Vagina (tissue), 2 donors: ENCODE measurements at regions not wholly inside any gene's neighbourhood (a gene's known extent, or its start where the extent isn't known, plus 50 kb on each side); places are given as distances from the start of the nearest gene placed in this dataset.

Experiments
- DNase-seq, 2 donors: peaks; one replicate each; pipeline ENCODE4 v3.0.0-alpha.2; 2017; ENCODE audit errors: extremely low spot score in 2 of 2
- H3K27ac ChIP-seq: fragments of 200-600 bp; sonication (generic); one replicate; pipeline ENCODE4 v1.5.1; 2019
- H3K27me3 ChIP-seq: fragments of 200-600 bp; sonication (generic); one replicate; pipeline ENCODE4 v1.5.1; 2019
- H3K36me3 ChIP-seq, 2 donors: fragments of 200-600 bp; sonication (generic); one replicate each; pipeline ENCODE4 v1.5.1; 2017 to 2019
- H3K4me1 ChIP-seq: fragments of 200-600 bp; sonication (generic); one replicate; pipeline ENCODE4 v1.5.1; 2019
- H3K4me3 ChIP-seq, 2 donors: fragments of 200-600 bp; sonication (generic); 1 replicate in 1 of 2; 2 replicates in 1 of 2; pipeline ENCODE4 v1.5.1; 2016 to 2019
- H3K9me3 ChIP-seq: fragments of 200-600 bp; sonication (generic); one replicate; pipeline ENCODE4 v1.5.1; 2019
- POLR2A ChIP-seq, 2 donors: fragments of 450-650 bp; IDR thresholded peaks; one replicate each; pipeline ENCODE4 v1.6.1; 2017; ENCODE audit warnings: antibody characterized with exemption in 2 of 2, mild to moderate bottlenecking in 2 of 2, moderate library complexity in 2 of 2
- POLR2AphosphoS5 ChIP-seq, 2 donors: sonication (generic); formaldehyde crosslinking; IDR thresholded peaks; one replicate each; pipeline ENCODE4 v1.9.0; 2017; ENCODE audit warnings: antibody characterized with exemption in 2 of 2, mild to moderate bottlenecking in 2 of 2, low read depth in 1 of 2; ENCODE audit not compliant: insufficient read depth in 1 of 2
- intact Hi-C: fragments of 100-400 bp; cut with DNase I; formaldehyde crosslinking; loops from one replicate; pipeline ENCODE4 v1.15.1; 2023
- TF ChIP-seq, protein P1 (sequence below), 3 experiments: fragments of 450-650 bp in 2 of 3; fragments of 200-600 bp in 1 of 3; sonication (generic) in 1 of 3; IDR thresholded peaks; one replicate each; pipeline ENCODE4 v1.5.1; 2017 to 2019; ENCODE audit warnings: antibody characterized with exemption in 3 of 3, mild to moderate bottlenecking in 2 of 3, moderate library complexity in 2 of 3

DNA sequence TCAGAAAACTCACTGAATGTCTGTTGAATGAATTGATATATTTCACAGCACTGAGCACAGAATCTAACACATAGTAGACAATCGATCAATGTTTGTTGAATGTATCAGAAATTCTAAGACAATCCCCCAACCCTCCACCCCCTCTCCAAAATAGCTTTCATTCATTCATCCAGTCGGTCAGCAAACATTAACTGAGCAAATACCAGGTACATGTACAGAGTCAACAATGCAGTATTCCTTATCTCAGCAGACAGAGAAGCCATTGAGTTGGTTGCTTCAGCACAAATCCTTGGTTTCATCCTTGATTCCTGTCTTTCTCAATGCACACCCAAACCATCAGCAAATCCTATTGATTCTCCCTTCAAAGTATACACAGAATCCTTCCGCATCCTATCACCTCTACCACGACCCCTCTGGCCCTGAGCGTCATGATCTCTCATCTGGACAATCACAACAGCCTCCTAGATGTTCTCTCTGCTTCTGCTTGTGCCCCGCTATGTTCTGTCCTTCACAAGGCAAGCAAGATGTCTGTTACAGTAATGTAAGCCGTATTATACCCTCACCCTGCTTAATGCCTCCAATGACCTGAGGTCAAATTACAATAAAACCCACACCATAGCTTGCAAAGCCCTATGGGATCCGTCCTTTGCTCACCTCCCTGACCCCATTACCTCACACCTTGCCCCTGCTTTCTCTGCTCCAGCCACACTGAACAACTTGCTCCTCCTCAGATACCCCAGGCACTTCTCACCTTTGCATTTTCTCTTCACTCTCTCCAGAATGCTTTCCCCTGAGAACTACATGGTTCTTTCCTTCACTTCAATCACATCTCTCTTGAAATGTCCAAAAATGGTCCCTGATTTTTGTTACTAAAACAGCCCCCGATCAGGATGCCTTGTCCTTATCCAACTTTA is 738.1 kb upstream of the TBX3 start:
- no peaks in the 10 kb centered on the region for H3K27me3 ChIP-seq
- intact Hi-C loops, result no loop called here
- DNase-seq, result no peak
- no peaks in the 10 kb centered on the region for H3K9me3 ChIP-seq
- no peak for TF ChIP-seq POLR2A (IDR thresholded peaks at IDR 0.05)
- no peak for TF ChIP-seq POLR2AphosphoS5 (IDR thresholded peaks at IDR 0.05; ENCODE audit: insufficient read depth in 1 of 2, low read depth in 1 of 2)
- TF ChIP-seq, protein P1, sequence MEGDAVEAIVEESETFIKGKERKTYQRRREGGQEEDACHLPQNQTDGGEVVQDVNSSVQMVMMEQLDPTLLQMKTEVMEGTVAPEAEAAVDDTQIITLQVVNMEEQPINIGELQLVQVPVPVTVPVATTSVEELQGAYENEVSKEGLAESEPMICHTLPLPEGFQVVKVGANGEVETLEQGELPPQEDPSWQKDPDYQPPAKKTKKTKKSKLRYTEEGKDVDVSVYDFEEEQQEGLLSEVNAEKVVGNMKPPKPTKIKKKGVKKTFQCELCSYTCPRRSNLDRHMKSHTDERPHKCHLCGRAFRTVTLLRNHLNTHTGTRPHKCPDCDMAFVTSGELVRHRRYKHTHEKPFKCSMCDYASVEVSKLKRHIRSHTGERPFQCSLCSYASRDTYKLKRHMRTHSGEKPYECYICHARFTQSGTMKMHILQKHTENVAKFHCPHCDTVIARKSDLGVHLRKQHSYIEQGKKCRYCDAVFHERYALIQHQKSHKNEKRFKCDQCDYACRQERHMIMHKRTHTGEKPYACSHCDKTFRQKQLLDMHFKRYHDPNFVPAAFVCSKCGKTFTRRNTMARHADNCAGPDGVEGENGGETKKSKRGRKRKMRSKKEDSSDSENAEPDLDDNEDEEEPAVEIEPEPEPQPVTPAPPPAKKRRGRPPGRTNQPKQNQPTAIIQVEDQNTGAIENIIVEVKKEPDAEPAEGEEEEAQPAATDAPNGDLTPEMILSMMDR (IDR thresholded peaks at IDR 0.05), result no peak
- H3K36me3 ChIP-seq, result no peaks in the 10 kb centered on the region
- H3K27ac ChIP-seq, result no peak overlapping the region
- H3K4me1 ChIP-seq, result no peaks in the 10 kb centered on the region
- no peak overlapping the region for H3K4me3 ChIP-seq

DNA sequence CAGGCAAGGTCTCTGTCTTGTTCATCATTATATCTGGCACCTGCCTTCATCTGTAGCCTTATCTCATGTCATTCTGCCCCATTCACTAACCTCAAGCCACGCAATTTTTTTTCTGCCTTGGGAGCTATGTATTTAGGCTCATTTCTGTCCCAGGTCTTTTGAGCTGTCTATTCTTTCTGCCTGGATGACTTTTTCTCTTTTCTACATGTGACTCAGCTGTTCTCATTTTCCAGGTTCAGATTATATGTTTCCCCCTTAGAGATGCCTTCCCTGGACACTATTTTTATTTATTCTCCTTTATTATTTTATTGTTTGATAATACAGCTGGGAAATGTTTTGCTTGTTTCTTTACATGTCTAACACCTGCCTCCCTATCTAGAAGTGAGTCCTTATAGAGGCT is 737.4 kb upstream of the TBX3 start:
- Histone ChIP-seq H3K4me3 (no peak overlapping the region), H3K9me3 (no peaks in the 10 kb centered on the region), H3K36me3 (no peaks in the 10 kb centered on the region), H3K27ac (no peak overlapping the region), H3K4me1 (no peaks in the 10 kb centered on the region), H3K27me3 (no peaks in the 10 kb centered on the region)
- intact Hi-C loops, result no loop called here
- no peak for DNase-seq
- TF ChIP-seq POLR2AphosphoS5 (IDR thresholded peaks at IDR 0.05; ENCODE audit: insufficient read depth in 1 of 2, low read depth in 1 of 2) (no peak), POLR2A (IDR thresholded peaks at IDR 0.05) (no peak)
- TF ChIP-seq, protein P1 (IDR thresholded peaks at IDR 0.05), result no peak

DNA sequence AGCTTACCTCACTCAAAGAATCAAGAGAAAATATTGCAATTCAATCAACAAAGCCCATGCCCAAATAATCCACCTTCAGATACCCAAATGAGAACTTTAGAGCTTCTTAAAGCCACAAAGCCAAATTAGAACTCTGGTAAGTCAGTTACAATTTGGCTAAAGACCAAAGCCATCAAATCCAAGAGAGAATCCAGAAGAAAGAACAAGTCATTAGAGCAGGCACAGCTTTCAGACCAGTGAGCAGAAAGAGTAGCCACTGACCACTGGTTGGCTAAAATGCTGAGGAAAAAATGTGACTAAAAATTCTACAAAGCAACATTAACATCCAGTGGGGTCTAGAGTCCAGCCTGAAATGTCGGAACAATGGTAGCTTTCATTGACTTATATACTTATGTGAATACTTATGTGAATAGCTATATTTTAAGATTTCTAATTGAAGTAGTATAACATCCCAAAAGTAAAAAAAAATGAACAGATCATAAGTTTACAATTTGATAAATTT is 735.2 kb upstream of the TBX3 start:
- Histone ChIP-seq H3K27me3 (no peaks in the 10 kb centered on the region), H3K27ac (no peak overlapping the region), H3K4me1 (no peaks in the 10 kb centered on the region), H3K9me3 (no peaks in the 10 kb centered on the region), H3K4me3 (no peak overlapping the region), H3K36me3 (no peaks in the 10 kb centered on the region)
- intact Hi-C loops, result no loop called here
- TF ChIP-seq POLR2AphosphoS5 (IDR thresholded peaks at IDR 0.05; ENCODE audit: insufficient read depth in 1 of 2, low read depth in 1 of 2), result no peak
- no peak for TF ChIP-seq POLR2A (IDR thresholded peaks at IDR 0.05)
- TF ChIP-seq, protein P1 (IDR thresholded peaks at IDR 0.05), result no peak
- DNase-seq, result no peak

- DNase-seq, result no peak
- no peaks in the 10 kb centered on the region for H3K9me3 ChIP-seq
- H3K27me3 ChIP-seq, result no peaks in the 10 kb centered on the region
- intact Hi-C loops, result no loop called here
- no peak overlapping the region for H3K4me3 ChIP-seq
- TF ChIP-seq, protein P1 (IDR thresholded peaks at IDR 0.05), result no peak
- no peak overlapping the region for H3K27ac ChIP-seq
- H3K4me1 ChIP-seq, result no peaks in the 10 kb centered on the region
- H3K36me3 ChIP-seq, result no peaks in the 10 kb centered on the region
These were observed 733.6 kb upstream of the TBX3 start for GRCh38 chr12:115417610-115418009.

GRCh38 chr12:115416869-115417268 is 732.9 kb upstream of the TBX3 start:
- Histone ChIP-seq H3K9me3 (no peaks in the 10 kb centered on the region), H3K4me1 (no peaks in the 10 kb centered on the region), H3K36me3 (no peaks in the 10 kb centered on the region), H3K27ac (no peak overlapping the region), H3K4me3 (no peak overlapping the region), H3K27me3 (no peaks in the 10 kb centered on the region)
- intact Hi-C loops, result no loop called here
- DNase-seq, result no peak
- TF ChIP-seq, protein P1 (IDR thresholded peaks at IDR 0.05), result no peak
- TF ChIP-seq POLR2AphosphoS5 (IDR thresholded peaks at IDR 0.05; ENCODE audit: insufficient read depth in 1 of 2, low read depth in 1 of 2) (no peak), POLR2A (IDR thresholded peaks at IDR 0.05) (no peak)
